Erythroblast (primary cell): ENCODE measurements at regions not wholly inside any gene's neighbourhood (a gene's known extent, or its start where the extent isn't known, plus 50 kb on each side); places are given as distances from the start of the nearest gene placed in this dataset.
"Not testable (repeated sequence)": the region's sequence is repeated elsewhere in the genome, so short reads cannot be mapped to it uniquely, and the experiment has no call there.

Experiments
- DNase-seq, 2 experiments: peaks; one replicate each; lab custom pipeline; 2025; lab: John Stamatoyannopoulos, UW
- GATA1 ChIP-seq: IDR thresholded peaks from 2 replicates; pipeline ENCODE4 v1.6.1; 2011; ENCODE audit warnings: low read depth, mild to moderate bottlenecking, control low read depth, low read length, moderate library complexity
- POLR2A ChIP-seq: IDR thresholded peaks from 2 replicates; pipeline ENCODE4 v1.6.1; 2011; ENCODE audit warnings: mild to moderate bottlenecking, low read length

DNA sequence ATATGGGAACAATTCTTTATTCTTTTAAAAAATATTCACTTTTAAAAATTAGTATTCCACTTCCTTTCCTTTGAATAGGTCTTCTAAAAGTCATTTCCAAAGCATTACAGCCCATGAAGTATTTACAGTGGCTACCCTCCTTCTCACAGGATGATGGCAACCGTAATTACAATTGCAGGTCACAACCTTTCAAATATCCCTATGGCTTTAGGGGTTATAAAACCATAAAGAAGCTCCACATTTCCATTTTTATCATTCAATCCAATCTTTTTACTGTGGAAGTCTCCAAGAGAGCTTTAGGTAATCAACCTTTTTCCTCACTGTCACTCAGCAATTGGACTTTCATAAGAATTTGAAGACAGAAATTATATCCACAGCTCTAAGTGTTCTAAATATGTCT lies 488.9 kb upstream of the CA10 start:
- no peak for TF ChIP-seq GATA1
- no peak for TF ChIP-seq POLR2A
- DNase-seq: no peak

DNA sequence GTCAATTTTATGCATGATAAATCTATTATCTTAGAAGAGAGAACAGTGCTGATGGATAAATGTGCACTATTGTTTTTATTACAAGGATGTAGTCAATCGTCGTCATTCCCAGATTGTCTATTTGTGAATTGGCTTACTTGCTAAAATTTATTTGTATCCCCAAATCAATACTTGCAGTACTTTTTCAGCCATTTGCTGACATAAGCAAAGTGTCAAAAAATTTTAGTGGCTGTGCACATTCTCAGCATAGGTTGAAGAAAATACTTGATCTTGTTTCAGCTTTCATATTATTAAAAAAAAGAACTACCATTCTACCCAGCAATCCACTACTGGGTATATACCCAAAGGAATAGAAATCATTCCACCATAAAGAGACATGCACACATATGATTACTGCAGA lies 477.9 kb upstream of the CA10 start:
- TF ChIP-seq GATA1 (no peak), POLR2A (no peak)
- DNase-seq: no peak

DNA sequence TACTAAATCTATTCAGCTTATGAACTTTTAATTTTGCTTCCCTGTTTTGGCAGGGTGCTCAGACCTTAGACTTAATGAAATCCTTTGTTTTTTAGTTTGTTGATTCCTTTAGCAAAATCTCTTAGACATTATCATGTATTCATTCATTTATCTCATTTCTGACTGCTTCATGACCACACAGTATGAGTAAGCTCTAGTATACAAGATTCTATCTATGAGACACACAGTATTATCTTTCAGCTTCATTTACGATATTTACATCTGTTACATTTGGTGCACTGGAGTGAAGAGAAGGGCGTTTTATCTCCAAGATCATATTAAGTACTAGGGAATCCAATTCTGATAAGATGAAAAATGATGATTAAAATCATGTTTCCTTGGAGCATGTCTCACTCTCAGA lies 448.1 kb upstream of the CA10 start:
- TF ChIP-seq GATA1: no peak
- TF ChIP-seq POLR2A: no peak
- no peak for DNase-seq

DNA sequence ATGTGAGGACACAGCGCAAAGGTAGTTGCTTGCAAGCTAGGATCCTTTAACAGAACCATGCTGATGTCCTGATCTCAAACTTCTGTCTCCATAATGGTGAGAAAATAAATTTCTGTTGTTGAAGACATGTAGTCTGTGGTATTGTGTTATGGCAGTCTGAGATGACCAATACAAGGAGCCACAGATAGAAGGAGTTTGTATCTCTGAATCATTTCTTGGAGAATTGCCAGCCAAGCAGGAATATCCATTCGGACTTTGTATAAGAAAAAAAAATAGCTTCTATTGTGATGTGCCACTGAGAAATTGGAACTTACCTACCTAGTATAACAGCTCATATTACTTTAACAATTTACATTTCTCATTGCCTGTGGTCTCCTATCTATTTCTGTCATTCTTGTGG lies 447.6 kb upstream of the CA10 start:
- no peak for DNase-seq
- TF ChIP-seq POLR2A (no peak), GATA1 (no peak)

DNA sequence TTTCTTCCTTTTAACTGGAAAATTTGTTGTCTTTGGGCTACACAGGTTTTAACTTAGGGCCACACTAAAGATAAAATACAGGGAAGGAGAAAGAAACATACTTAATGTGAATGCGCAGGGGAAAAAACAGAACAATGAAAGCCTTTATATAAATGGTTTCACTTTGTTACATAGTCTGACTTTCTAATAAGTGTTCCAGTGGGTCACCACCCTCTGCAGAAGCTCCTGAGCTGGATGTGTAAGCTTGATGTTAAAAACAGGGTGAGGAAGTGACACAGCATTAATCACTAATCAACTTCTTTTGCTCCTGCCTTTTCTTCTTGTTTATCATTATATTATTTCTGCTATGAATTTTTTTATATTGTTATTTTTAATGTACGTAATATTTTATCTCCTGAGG lies 445.6 kb upstream of the CA10 start:
- TF ChIP-seq GATA1 (no peak), POLR2A (no peak)
- no peak for DNase-seq

DNA sequence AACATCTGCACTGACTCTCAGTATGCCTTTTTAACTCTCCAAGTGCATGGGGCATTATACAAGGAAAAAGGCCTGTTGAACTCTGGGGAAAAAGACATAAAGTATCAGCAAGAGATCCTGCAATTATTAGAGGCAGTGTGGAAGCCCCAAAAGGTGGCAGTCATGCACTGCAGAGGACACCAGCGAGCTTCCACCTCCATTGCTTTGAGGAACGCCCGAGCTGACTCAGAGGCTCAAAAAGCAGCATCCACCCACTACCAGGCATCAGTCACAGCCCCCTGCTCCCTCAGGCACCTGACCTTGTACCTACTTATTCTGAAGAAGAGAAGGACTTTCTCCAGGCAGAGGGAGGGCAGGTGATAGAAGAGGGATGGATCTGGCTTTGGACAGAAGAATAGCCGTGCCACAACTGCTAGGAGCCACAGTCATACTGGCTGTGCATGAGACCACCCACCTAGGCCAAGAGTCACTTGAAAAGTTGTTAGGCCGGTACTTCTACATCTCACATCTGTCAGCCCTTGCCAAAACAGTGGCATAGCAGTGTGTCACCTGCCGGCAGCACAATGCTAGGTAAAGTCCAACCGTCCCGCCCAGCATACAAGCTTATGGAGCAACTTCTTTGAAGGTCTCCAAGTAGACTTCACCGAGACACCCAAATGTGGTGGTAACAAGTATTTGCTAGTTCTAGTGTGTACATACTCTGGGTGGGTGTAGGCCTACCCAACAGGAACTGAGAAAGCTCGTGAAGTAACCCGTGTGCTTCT lies 439.1 kb upstream of the CA10 start:
- not testable (repeated sequence) for DNase-seq

DNA sequence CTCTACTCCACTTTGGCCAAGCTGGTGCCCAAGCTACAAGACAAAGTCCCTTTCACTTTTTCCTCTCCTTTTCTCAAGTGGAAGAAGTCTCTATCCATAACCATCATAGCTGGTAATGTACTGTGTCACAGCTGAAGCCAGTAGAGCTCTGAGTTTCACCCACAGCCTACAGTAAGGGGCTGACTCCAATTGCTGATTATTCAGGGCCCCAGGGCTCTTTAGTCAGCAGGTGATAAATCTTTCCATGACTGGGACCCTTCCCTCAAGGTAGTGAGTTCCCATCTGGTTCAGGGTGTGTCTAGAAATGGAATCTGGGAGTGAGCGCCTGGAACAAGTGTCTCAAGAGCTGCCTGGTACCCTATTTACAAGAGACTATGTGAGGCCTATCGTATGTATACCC lies 436.0 kb upstream of the CA10 start:
- no peak for DNase-seq
- TF ChIP-seq POLR2A: no peak
- TF ChIP-seq GATA1: no peak

DNA sequence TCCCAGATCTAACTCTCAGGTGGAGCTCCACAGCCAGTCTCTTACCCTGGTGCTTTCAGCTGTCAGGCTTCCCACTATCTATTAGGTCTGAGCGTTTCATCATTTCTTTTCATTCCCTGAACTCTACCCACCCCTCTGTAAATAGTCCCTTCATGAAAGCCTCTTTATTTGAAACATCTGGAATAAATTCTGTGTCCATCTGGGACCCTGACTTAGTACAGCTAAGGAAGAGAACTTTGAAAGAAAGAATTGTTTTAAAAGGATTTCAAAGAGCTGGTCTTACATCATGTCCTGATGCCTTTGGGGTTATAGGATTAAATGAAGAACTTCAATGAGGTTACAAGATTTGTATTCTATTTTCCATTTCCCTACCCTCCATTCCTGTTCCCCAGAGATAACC lies 388.5 kb upstream of the CA10 start:
- TF ChIP-seq POLR2A: no peak
- TF ChIP-seq GATA1: no peak
- no peak for DNase-seq

DNA sequence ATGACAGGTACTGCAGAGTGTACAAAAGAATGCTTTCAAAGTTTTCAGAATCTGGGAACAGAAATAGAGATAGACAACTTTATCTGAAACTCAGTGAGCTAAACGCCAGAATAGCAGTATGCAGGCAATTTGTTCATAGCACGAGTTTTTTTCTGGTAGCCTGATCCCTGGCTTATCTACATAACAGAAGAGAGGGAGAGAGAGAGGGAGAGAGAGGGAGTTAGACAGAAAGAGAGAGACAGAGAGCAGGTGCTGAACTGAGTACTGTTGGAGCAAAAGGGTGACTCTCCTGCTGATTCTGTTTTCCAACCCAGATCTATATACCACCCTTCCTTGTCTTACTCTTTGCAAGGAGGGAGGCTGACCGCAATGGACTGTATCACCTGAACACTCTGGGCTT lies 388.0 kb upstream of the CA10 start:
- TF ChIP-seq GATA1: no peak
- TF ChIP-seq POLR2A: no peak
- no peak for DNase-seq

DNA sequence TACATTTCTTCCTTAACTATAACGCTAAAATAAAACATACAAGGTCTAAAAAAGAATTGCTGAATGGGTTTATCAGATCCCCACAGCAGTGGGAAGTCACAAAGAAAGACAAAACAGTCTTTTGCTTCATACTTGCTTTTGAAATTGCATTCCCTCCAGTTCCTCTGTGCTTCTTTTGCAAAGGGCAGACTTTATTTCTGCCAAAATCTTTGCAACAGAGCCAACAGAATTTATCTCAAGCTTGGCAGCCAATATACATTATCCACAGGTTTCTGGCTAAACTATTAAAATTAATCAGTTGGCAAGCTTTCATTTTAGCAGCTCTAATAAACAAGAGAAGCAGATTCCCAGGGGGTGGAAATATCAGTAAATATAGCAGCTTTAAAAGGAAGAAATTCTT lies 378.9 kb upstream of the CA10 start:
- no peak for DNase-seq
- no peak for TF ChIP-seq POLR2A
- no peak for TF ChIP-seq GATA1

DNA sequence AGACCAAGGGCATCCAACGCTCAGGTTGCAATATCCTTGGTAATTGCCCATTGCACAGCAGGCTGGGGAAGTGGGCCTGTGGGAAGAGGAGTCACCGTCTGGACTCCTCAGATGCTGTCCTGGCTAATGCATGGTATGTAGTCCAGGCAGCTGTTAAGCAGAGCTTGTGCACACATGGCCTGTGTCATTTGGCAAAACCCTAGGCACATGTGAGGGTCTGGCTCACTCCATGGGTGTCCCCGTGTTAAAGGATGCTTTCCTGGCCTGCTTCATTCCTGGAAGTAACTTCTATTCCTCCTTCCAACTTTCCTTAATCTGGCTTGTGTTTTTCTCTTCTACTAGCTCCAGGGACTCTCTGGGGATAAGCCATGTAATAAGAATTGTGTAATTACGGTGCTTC lies 378.0 kb upstream of the CA10 start:
- no peak for DNase-seq
- TF ChIP-seq POLR2A: no peak
- TF ChIP-seq GATA1: no peak

DNA sequence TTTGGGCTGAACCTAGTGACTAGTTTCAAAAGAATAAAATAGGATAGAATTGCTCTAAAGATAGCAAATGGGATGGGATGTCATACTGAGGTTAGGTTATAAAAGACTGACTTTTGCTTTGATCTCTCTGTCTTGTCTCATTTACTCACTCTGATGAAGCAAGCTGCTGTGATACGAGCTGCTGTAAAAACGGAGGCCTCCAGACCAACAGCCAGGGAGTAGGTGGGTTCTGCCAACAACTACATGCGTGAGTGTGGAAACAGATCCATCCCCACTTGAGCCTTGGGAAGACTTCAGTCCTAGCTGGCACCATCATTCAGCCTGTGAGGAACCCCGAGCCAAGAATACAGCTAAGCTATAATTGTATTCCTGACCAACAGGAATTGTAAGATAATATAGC lies 373.9 kb upstream of the CA10 start:
- TF ChIP-seq POLR2A: no peak
- no peak for DNase-seq

DNA sequence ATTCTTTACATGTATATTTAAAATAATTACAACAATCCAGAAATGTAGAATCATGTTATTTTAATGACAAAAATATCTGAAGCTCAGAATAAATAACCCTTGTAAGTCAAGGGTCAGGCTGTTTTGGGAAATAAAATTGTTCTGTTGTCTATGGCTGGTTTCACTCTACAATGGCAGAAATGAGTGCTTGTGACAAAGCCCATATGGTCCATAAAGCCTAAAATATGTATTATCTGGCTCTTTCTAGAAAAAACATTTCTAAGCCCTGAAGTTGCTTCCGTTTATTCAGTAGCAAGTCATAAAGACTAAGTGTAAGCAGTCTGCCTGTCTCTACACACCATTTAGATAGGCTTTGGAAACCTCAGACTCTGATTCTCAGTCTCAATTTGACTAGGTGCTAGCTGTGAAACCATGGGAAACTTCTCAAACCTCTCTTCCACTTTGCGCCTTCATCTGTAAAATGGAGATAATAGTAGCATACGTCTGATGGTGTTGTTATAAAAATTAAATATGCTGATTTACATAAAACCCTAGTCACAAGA lies 365.7 kb upstream of the CA10 start:
- no peak for TF ChIP-seq GATA1
- TF ChIP-seq POLR2A: no peak
- DNase-seq: no peak

DNA sequence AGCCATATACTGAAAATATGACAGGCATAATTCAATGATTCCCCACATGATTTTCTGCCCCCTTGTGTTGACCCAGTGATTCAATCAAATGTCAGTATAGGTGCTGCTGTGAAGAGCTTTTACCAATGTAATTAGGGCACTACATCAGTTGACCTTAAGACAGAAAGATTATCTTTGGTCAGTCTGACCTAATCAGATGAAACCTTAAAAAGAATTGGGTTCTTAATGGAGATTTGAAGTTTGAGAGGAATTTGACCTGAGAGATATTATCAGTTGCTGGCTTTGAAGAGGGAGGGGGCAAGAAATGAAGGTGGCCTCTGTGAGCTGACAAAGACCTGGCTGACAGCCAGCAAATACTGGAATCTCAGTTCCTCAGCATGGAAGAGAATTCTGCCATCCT lies 358.7 kb upstream of the CA10 start:
- no peak for TF ChIP-seq POLR2A
- no peak for TF ChIP-seq GATA1

DNA sequence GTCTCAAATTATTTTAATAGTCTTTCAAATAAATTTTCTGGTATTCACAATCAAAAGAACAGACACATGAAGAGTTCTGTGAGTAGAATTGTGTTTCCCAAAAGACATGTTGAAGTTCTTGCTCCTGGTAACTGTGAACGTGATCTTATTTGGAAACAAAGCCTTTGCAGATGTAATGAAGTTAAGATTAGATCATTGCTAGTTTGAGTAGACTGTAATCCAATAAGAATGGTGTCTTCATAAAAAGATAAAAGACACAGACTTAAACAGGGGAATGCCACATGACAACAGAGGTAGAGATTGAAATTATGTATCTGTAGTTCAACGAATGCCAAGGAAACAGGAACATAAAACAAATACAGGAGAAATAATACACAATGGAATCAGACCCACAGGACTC lies 357.4 kb upstream of the CA10 start:
- no peak for DNase-seq
- no peak for TF ChIP-seq GATA1
- no peak for TF ChIP-seq POLR2A

More for the DNA sequence above, 358.7 kb upstream of the CA10 start:
- DNase-seq: no peak
